ENCODE measurements at regions not wholly inside any gene's neighbourhood (a gene's known extent, or its start where the extent isn't known, plus 50 kb on each side); places are given as distances from the start of the nearest gene placed in this dataset.

DNA sequence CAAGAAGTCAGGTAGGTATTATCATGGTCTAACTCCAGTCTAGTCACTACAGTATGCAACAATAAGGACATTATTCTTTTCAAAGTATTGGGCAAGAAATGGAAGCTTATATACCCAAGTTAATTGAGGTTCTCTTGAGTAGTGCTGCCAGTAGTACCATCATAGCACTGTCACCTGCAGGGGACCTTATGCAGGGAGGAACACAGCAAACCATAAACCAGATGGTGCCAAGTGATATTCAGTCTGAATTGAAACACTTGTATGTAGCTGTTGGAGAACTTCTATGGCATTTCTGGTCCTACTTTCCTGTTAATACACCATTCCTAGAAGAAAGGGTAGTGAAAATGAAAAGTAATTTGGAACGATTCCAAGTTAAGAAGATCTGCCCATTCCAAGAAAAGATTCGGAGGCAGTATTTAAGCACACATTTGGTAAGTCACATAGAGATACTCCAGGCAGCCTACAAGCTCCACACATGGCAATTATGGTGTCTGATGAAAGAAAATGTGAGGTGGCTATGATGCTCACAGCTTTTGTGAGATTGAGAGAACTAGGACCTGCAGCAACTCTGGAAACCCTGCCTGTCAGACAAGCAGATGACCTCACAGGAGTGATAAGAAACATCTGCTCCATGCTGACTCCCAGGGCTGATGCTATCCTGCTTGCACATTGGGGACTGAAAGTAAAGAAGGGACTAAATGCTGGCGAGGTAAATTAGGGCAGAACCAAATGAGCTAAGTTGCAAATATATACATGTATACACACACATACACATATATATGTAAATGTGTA, 174.7 kb downstream of the MC4R start (continued):
- TF ChIP-seq, protein P1, sequence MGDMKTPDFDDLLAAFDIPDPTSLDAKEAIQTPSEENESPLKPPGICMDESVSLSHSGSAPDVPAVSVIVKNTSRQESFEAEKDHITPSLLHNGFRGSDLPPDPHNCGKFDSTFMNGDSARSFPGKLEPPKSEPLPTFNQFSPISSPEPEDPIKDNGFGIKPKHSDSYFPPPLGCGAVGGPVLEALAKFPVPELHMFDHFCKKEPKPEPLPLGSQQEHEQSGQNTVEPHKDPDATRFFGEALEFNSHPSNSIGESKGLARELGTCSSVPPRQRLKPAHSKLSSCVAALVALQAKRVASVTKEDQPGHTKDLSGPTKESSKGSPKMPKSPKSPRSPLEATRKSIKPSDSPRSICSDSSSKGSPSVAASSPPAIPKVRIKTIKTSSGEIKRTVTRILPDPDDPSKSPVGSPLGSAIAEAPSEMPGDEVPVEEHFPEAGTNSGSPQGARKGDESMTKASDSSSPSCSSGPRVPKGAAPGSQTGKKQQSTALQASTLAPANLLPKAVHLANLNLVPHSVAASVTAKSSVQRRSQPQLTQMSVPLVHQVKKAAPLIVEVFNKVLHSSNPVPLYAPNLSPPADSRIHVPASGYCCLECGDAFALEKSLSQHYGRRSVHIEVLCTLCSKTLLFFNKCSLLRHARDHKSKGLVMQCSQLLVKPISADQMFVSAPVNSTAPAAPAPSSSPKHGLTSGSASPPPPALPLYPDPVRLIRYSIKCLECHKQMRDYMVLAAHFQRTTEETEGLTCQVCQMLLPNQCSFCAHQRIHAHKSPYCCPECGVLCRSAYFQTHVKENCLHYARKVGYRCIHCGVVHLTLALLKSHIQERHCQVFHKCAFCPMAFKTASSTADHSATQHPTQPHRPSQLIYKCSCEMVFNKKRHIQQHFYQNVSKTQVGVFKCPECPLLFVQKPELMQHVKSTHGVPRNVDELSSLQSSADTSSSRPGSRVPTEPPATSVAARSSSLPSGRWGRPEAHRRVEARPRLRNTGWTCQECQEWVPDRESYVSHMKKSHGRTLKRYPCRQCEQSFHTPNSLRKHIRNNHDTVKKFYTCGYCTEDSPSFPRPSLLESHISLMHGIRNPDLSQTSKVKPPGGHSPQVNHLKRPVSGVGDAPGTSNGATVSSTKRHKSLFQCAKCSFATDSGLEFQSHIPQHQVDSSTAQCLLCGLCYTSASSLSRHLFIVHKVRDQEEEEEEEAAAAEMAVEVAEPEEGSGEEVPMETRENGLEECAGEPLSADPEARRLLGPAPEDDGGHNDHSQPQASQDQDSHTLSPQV (IDR thresholded peaks at IDR 0.05) = no peak
- TF ChIP-seq, protein P2, sequence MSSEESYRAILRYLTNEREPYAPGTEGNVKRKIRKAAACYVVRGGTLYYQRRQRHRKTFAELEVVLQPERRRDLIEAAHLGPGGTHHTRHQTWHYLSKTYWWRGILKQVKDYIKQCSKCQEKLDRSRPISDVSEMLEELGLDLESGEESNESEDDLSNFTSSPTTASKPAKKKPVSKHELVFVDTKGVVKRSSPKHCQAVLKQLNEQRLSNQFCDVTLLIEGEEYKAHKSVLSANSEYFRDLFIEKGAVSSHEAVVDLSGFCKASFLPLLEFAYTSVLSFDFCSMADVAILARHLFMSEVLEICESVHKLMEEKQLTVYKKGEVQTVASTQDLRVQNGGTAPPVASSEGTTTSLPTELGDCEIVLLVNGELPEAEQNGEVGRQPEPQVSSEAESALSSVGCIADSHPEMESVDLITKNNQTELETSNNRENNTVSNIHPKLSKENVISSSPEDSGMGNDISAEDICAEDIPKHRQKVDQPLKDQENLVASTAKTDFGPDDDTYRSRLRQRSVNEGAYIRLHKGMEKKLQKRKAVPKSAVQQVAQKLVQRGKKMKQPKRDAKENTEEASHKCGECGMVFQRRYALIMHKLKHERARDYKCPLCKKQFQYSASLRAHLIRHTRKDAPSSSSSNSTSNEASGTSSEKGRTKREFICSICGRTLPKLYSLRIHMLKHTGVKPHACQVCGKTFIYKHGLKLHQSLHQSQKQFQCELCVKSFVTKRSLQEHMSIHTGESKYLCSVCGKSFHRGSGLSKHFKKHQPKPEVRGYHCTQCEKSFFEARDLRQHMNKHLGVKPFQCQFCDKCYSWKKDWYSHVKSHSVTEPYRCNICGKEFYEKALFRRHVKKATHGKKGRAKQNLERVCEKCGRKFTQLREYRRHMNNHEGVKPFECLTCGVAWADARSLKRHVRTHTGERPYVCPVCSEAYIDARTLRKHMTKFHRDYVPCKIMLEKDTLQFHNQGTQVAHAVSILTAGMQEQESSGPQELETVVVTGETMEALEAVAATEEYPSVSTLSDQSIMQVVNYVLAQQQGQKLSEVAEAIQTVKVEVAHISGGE (CRISPR knock-in tag; IDR thresholded peaks at IDR 0.05) = no peak
- TF ChIP-seq, protein P3, sequence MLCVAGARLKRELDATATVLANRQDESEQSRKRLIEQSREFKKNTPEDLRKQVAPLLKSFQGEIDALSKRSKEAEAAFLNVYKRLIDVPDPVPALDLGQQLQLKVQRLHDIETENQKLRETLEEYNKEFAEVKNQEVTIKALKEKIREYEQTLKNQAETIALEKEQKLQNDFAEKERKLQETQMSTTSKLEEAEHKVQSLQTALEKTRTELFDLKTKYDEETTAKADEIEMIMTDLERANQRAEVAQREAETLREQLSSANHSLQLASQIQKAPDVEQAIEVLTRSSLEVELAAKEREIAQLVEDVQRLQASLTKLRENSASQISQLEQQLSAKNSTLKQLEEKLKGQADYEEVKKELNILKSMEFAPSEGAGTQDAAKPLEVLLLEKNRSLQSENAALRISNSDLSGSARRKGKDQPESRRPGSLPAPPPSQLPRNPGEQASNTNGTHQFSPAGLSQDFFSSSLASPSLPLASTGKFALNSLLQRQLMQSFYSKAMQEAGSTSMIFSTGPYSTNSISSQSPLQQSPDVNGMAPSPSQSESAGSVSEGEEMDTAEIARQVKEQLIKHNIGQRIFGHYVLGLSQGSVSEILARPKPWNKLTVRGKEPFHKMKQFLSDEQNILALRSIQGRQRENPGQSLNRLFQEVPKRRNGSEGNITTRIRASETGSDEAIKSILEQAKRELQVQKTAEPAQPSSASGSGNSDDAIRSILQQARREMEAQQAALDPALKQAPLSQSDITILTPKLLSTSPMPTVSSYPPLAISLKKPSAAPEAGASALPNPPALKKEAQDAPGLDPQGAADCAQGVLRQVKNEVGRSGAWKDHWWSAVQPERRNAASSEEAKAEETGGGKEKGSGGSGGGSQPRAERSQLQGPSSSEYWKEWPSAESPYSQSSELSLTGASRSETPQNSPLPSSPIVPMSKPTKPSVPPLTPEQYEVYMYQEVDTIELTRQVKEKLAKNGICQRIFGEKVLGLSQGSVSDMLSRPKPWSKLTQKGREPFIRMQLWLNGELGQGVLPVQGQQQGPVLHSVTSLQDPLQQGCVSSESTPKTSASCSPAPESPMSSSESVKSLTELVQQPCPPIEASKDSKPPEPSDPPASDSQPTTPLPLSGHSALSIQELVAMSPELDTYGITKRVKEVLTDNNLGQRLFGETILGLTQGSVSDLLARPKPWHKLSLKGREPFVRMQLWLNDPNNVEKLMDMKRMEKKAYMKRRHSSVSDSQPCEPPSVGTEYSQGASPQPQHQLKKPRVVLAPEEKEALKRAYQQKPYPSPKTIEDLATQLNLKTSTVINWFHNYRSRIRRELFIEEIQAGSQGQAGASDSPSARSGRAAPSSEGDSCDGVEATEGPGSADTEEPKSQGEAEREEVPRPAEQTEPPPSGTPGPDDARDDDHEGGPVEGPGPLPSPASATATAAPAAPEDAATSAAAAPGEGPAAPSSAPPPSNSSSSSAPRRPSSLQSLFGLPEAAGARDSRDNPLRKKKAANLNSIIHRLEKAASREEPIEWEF (IDR thresholded peaks at IDR 0.05; ENCODE audit: insufficient replicate concordance, low read depth, low read length) = no peak
- TF ChIP-seq, protein P4, sequence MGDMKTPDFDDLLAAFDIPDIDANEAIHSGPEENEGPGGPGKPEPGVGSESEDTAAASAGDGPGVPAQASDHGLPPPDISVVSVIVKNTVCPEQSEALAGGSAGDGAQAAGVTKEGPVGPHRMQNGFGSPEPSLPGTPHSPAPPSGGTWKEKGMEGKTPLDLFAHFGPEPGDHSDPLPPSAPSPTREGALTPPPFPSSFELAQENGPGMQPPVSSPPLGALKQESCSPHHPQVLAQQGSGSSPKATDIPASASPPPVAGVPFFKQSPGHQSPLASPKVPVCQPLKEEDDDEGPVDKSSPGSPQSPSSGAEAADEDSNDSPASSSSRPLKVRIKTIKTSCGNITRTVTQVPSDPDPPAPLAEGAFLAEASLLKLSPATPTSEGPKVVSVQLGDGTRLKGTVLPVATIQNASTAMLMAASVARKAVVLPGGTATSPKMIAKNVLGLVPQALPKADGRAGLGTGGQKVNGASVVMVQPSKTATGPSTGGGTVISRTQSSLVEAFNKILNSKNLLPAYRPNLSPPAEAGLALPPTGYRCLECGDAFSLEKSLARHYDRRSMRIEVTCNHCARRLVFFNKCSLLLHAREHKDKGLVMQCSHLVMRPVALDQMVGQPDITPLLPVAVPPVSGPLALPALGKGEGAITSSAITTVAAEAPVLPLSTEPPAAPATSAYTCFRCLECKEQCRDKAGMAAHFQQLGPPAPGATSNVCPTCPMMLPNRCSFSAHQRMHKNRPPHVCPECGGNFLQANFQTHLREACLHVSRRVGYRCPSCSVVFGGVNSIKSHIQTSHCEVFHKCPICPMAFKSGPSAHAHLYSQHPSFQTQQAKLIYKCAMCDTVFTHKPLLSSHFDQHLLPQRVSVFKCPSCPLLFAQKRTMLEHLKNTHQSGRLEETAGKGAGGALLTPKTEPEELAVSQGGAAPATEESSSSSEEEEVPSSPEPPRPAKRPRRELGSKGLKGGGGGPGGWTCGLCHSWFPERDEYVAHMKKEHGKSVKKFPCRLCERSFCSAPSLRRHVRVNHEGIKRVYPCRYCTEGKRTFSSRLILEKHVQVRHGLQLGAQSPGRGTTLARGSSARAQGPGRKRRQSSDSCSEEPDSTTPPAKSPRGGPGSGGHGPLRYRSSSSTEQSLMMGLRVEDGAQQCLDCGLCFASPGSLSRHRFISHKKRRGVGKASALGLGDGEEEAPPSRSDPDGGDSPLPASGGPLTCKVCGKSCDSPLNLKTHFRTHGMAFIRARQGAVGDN (IDR thresholded peaks at IDR 0.05) = no peak
- no peak for TF ChIP-seq NBN (IDR thresholded peaks at IDR 0.05)
- no peak for TF ChIP-seq SMAD1 (IDR thresholded peaks at IDR 0.05; ENCODE audit: low read depth, partially characterized antibody)

All from GM12878 (cell line).